ENCODE measurements at regions not wholly inside any gene's neighbourhood (a gene's known extent, or its start where the extent isn't known, plus 50 kb on each side); places are given as distances from the start of the nearest gene placed in this dataset.

- H3K27ac ChIP-seq (ENCODE audit: insufficient read depth, low read length) = no peak overlapping the region
- H3K79me2 ChIP-seq (ENCODE audit: control insufficient read depth, insufficient read depth, low read length) = no peaks in the 10 kb centered on the region
These were observed 281.0 kb upstream of the CRY1 start for GRCh38 chr12:107374161-107374840.

GRCh38 chr12:107375231-107375630 lies 281.9 kb upstream of the CRY1 start:
- no peaks in the 10 kb centered on the region for H4K20me1 ChIP-seq (ENCODE audit: control insufficient read depth, extremely low read depth, insufficient read depth, low read length)
- H3K27ac ChIP-seq (ENCODE audit: insufficient read depth, low read length) = no peak overlapping the region
- no peaks in the 10 kb centered on the region for H3K79me2 ChIP-seq (ENCODE audit: control insufficient read depth, insufficient read depth, low read length)
- no peak for DNase-seq (ENCODE audit: low read depth in 2 of 2)
- peaks cover 2% of the 10 kb centered on the region for H3K27me3 ChIP-seq (ENCODE audit: control insufficient read depth, insufficient read depth, low read length)
- H2AFZ ChIP-seq (ENCODE audit: low read length) = no peak overlapping the region
- no peak for TF ChIP-seq CTCF (conservative IDR thresholded peaks at IDR 0.05 in 1 of 2, IDR thresholded peaks at IDR 0.05 in 1 of 2; ENCODE audit: low read depth in 1 of 2, low read length in 2 of 2)
- TF ChIP-seq EZH2 (IDR thresholded peaks at IDR 0.05; ENCODE audit: low read length, missing control alignments) = no peak
- H3K9ac ChIP-seq (ENCODE audit: insufficient read depth, low read length) = no peak overlapping the region
- peaks cover 9% of the 10 kb centered on the region for H3K4me1 ChIP-seq (ENCODE audit: control insufficient read depth, extremely low read depth, insufficient read depth, low read length)
- no peaks in the 10 kb centered on the region for H3K9me3 ChIP-seq (ENCODE audit: control insufficient read depth, insufficient read depth, low read depth, low read length)
- no peaks in the 10 kb centered on the region for H3K36me3 ChIP-seq (ENCODE audit: control insufficient read depth, insufficient read depth, low read length)
- H3K4me2 ChIP-seq (ENCODE audit: extremely low read depth, insufficient read depth, low read length) = no peak overlapping the region
- no peak overlapping the region for H3K4me3 ChIP-seq (replicated peaks in 1 of 4; ENCODE audit: control extremely low read depth in 1 of 4, insufficient read depth in 1 of 4, low read depth in 3 of 4, low read length in 4 of 4)

More at GRCh38 chr12:107374161-107374840, 281.0 kb upstream of the CRY1 start:
- Histone ChIP-seq H3K4me2 (ENCODE audit: extremely low read depth, insufficient read depth, low read length) (no peak overlapping the region), H3K9me3 (ENCODE audit: control insufficient read depth, insufficient read depth, low read depth, low read length) (no peaks in the 10 kb centered on the region), H4K20me1 (ENCODE audit: control insufficient read depth, extremely low read depth, insufficient read depth, low read length) (no peaks in the 10 kb centered on the region), H3K9ac (ENCODE audit: insufficient read depth, low read length) (no peak overlapping the region), H3K36me3 (ENCODE audit: control insufficient read depth, insufficient read depth, low read length) (no peaks in the 10 kb centered on the region), H3K4me3 (replicated peaks in 1 of 4; ENCODE audit: control extremely low read depth in 1 of 4, insufficient read depth in 1 of 4, low read depth in 3 of 4, low read length in 4 of 4) (no peak overlapping the region), H3K4me1 (ENCODE audit: control insufficient read depth, extremely low read depth, insufficient read depth, low read length) (peaks cover 3% of the 10 kb centered on the region), H2AFZ (ENCODE audit: low read length) (no peak overlapping the region), H3K27me3 (ENCODE audit: control insufficient read depth, insufficient read depth, low read length) (peaks cover 2% of the 10 kb centered on the region)
- DNase-seq (ENCODE audit: low read depth in 2 of 2) = no peak
- TF ChIP-seq EZH2 (IDR thresholded peaks at IDR 0.05; ENCODE audit: low read length, missing control alignments) (no peak), CTCF (conservative IDR thresholded peaks at IDR 0.05 in 1 of 2, IDR thresholded peaks at IDR 0.05 in 1 of 2; ENCODE audit: low read depth in 1 of 2, low read length in 2 of 2) (no peak)

- Histone ChIP-seq H3K27me3 (ENCODE audit: control insufficient read depth, insufficient read depth, low read length) (no peaks in the 10 kb centered on the region), H3K4me2 (ENCODE audit: extremely low read depth, insufficient read depth, low read length) (no peak overlapping the region), H3K4me3 (replicated peaks in 1 of 4; ENCODE audit: control extremely low read depth in 1 of 4, insufficient read depth in 1 of 4, low read depth in 3 of 4, low read length in 4 of 4) (no peak overlapping the region), H4K20me1 (ENCODE audit: control insufficient read depth, extremely low read depth, insufficient read depth, low read length) (no peaks in the 10 kb centered on the region), H2AFZ (ENCODE audit: low read length) (no peak overlapping the region), H3K4me1 (ENCODE audit: control insufficient read depth, extremely low read depth, insufficient read depth, low read length) (peaks cover 11% of the 10 kb centered on the region), H3K27ac (ENCODE audit: insufficient read depth, low read length) (no peak overlapping the region), H3K9me3 (ENCODE audit: control insufficient read depth, insufficient read depth, low read depth, low read length) (no peaks in the 10 kb centered on the region), H3K79me2 (ENCODE audit: control insufficient read depth, insufficient read depth, low read length) (no peaks in the 10 kb centered on the region), H3K36me3 (ENCODE audit: control insufficient read depth, insufficient read depth, low read length) (no peaks in the 10 kb centered on the region), H3K9ac (ENCODE audit: insufficient read depth, low read length) (no peak overlapping the region)
- DNase-seq (ENCODE audit: low read depth in 2 of 2) = peak in 1 of 2 donors; percentile 37
- no peak for TF ChIP-seq CTCF (conservative IDR thresholded peaks at IDR 0.05 in 1 of 2, IDR thresholded peaks at IDR 0.05 in 1 of 2; ENCODE audit: low read depth in 1 of 2, low read length in 2 of 2)
- no peak for TF ChIP-seq EZH2 (IDR thresholded peaks at IDR 0.05; ENCODE audit: low read length, missing control alignments)
These were observed 284.4 kb upstream of the CRY1 start for GRCh38 chr12:107377596-107378385.

Data from fibroblast of lung (primary cell).